ENCODE measurements at regions not wholly inside any gene's neighbourhood (a gene's known extent, or its start where the extent isn't known, plus 50 kb on each side); places are given as distances from the start of the nearest gene placed in this dataset.

DNA sequence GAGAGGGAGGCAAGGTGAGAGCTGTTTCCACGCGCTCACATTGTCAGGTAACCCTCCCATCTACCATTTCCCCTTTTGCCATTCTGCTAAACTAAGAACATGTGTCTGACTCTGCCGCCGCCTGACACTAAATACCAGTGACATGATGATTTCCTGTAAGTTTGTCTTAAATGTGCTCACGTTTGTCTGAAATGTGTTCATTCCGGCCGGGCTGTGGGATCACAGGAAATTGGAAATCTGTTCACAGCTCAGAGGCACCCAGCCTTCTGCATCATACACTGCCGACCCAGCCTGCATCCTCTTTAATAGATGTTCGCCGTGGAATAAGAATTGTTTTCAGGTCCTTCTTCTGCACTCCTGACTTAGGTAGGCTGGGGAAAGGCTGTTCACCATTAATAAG, 336.2 kb upstream of the PPARGC1A start:
- TF ChIP-seq POLR2A (IDR thresholded peaks at IDR 0.05; ENCODE audit: low read length) (no peak), GATA1 (IDR thresholded peaks at IDR 0.05; ENCODE audit: low read depth, low read length) (no peak)
